Mesothelial cell of epicardium (in vitro differentiated cells): ENCODE measurements at regions not wholly inside any gene's neighbourhood (a gene's known extent, or its start where the extent isn't known, plus 50 kb on each side); places are given as distances from the start of the nearest gene placed in this dataset.

Experiments
- DNase-seq, 2 experiments: peaks; one replicate each; pipeline ENCODE4 v3.0.0; 2021; ENCODE audit warnings: low spot score in 2 of 2; ENCODE audit not compliant: unreplicated experiment in 2 of 2
- H3K27ac Mint-ChIP-seq: 2 replicates; pipeline ENCODE4 v1.8.0; 2021; ENCODE audit warnings: mixed read lengths
- H3K27me3 Mint-ChIP-seq: 2 replicates; pipeline ENCODE4 v1.8.0; 2021; ENCODE audit warnings: low read depth, mixed read lengths
- H3K36me3 Mint-ChIP-seq: 2 replicates; pipeline ENCODE4 v1.8.0; 2021; ENCODE audit warnings: mixed read lengths
- H3K4me1 Mint-ChIP-seq: 2 replicates; pipeline ENCODE4 v1.8.0; 2021; ENCODE audit warnings: mixed read lengths
- H3K4me3 Mint-ChIP-seq: 2 replicates; pipeline ENCODE4 v1.8.0; 2021; ENCODE audit warnings: mild to moderate bottlenecking, moderate library complexity, mixed read lengths
- H3K9me3 Mint-ChIP-seq: 2 replicates; pipeline ENCODE4 v1.8.0; 2021; ENCODE audit warnings: mixed read lengths
- CTCF ChIP-seq: fragments of 200-600 bp; sonication (generic); IDR thresholded peaks from one replicate; pipeline ENCODE4 v1.5.0; 2021; ENCODE audit warnings: antibody characterized with exemption; ENCODE audit not compliant: unreplicated experiment

- no peak for DNase-seq
- peak overlapping the region; percentile 89 for H3K27ac Mint-ChIP-seq
- H3K27me3 Mint-ChIP-seq, result no peaks in the 10 kb centered on the region
- peaks cover 36% of the 10 kb centered on the region for H3K4me1 Mint-ChIP-seq
- no peak overlapping the region for H3K4me3 Mint-ChIP-seq
- TF ChIP-seq CTCF, result no peak
- peaks cover 14% of the 10 kb centered on the region for H3K36me3 Mint-ChIP-seq
- H3K9me3 Mint-ChIP-seq, result no peaks in the 10 kb centered on the region
Observed at GRCh38 chr9:129501771-129502319, 119.1 kb downstream of the C9orf50 start.

DNA sequence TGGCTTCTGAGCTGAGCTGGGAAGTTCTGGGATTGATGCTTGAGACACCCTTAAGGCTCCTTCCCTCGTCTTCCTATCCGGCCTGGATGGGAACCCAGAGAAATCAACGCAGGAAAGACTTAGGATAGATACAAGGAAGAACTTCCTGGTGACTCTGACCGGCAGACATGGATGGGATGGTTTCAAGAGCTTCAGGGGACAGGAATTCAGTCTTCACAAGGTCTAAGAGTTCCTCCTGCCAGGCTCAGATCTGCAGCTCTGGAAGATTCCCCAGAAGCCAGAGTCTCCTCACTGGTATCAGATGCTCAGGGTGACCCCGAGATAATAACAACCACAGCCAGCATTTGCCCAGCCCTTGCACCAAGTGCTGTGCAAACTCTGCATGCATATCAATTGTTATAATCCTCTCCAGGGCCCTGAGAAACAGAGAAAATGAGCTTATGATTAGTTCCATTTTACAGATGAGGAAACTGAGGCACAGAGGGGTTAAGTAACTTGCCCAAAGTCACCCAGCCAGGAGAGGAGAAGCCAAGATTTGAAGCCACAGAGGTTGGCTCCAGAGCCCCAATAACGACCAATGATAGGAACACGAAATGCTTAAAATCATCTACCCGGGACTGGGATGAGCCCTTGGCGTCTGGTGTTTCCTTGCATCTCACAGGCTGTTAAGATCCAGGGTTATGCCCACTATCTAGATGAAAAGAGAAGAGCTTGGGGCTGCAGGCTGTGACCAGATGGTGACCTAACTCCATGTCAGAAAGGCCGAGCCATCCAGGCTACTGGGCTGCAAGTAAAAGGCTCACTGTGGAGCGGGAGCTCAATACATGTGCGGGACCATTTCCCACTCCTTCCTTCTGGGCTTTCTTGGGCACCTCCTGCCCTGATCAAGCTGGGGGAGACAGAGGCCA is 119.8 kb downstream of the C9orf50 start:
- TF ChIP-seq CTCF, result no peak
- Mint-ChIP-seq H3K27ac (peak overlapping the region; percentile 89), H3K27me3 (no peaks in the 10 kb centered on the region), H3K4me1 (peaks cover 40% of the 10 kb centered on the region), H3K4me3 (no peak overlapping the region), H3K36me3 (peaks cover 13% of the 10 kb centered on the region), H3K9me3 (no peaks in the 10 kb centered on the region)
- no peak for DNase-seq

DNA sequence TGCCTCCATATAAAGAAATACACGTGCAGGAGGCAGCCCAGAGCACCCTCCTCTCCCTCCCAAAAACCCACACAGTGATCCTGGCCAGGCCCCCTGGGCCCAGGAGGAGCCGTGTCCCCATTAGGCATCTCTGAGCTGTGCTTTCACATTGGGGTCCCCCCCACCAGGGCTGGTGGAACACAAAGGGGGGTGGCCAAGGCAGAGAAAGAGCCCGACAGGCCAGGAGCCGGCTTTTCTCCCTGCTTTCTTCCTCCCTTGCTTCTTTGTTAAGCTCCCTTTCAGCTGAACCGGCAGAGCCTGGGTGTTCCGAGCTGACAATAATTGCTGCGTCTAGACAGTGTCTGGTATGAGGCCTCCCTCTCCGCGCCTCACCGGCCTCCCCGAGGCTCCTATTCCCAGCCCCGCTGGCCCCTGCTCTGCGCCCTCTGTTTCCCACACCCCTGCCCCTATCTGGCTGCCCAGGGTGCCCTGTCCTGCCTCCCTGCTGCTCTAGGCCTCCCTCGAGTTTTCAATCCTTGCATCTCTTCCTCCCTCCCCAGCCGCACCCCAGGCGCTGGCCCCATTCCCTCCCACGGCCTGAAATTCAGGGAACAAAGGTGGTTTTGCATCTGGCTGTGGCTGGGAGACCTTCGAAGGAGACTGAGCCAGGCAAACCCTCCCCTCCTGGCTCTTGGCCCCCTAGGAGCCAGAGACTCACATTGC is 120.6 kb downstream of the C9orf50 start:
- Mint-ChIP-seq H3K4me1 (peaks cover 48% of the 10 kb centered on the region), H3K4me3 (peak overlapping the region; percentile 18), H3K36me3 (peaks cover 13% of the 10 kb centered on the region), H3K27ac (peak overlapping the region; percentile 89), H3K27me3 (no peaks in the 10 kb centered on the region), H3K9me3 (no peaks in the 10 kb centered on the region)
- DNase-seq, result no peak
- no peak for TF ChIP-seq CTCF

DNA sequence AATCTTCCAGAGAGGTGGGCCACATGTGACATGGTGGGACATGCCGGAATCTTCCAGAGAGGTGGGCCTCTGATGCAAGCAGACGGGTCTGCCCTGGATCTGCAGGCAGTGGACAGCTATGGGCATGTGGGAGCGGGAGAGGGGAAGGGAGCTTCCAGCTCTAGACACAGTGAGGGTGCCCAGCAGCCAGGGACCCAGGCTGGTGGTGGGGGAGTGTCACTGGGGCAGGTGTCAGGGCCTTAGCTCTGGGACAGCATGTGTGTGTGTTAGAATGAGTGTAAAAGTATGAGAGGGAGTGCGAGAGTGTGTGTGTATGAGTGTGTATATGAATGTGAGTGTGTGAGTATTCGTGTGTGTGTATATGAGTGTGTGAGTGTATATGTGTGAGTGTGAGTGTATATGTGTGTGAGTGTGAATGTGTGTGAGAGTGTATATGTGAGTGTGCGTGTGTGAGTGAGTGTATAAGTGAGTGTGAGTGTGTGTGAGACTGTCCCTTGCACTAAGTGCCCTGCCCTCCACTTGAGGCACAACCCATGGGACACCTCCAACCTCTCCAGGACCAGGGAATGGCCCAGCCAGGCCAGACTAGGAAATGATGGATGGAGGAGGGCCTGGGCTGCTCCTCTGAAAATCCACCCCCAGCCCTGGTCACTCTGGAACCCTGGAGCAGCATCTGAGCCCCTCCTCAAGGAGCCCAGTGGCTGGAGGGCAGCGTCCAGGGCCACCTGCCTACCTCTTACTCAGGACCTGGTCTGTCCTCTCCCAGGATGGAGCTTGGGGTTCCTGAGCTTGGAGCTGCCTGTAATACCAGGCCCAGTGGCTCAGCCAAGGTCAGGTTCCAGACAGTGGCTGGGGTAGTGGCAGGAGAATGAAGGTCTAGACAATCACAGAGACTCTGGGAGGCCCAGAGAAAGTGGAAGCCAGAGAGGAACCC is 122.2 kb downstream of the C9orf50 start:
- Mint-ChIP-seq H3K4me1 (peaks cover 59% of the 10 kb centered on the region), H3K27me3 (no peaks in the 10 kb centered on the region), H3K36me3 (peaks cover 5% of the 10 kb centered on the region), H3K9me3 (no peaks in the 10 kb centered on the region), H3K4me3 (peak overlapping the region; percentile 81), H3K27ac (peak overlapping the region; percentile 89)
- no peak for DNase-seq
- no peak for TF ChIP-seq CTCF

GRCh38 chr9:129497813-129498450 is 123.0 kb downstream of the C9orf50 start:
- H3K27ac Mint-ChIP-seq, result peak overlapping the region; percentile 89
- DNase-seq, result no peak
- H3K36me3 Mint-ChIP-seq, result peaks cover 5% of the 10 kb centered on the region
- H3K4me1 Mint-ChIP-seq, result peaks cover 66% of the 10 kb centered on the region
- peak overlapping the region; percentile 81 for H3K4me3 Mint-ChIP-seq
- no peak for TF ChIP-seq CTCF
- H3K27me3 Mint-ChIP-seq, result no peaks in the 10 kb centered on the region
- no peaks in the 10 kb centered on the region for H3K9me3 Mint-ChIP-seq
